ENCODE measurements at regions not wholly inside any gene's neighbourhood (a gene's known extent, or its start where the extent isn't known, plus 50 kb on each side); places are given as distances from the start of the nearest gene placed in this dataset.

DNA sequence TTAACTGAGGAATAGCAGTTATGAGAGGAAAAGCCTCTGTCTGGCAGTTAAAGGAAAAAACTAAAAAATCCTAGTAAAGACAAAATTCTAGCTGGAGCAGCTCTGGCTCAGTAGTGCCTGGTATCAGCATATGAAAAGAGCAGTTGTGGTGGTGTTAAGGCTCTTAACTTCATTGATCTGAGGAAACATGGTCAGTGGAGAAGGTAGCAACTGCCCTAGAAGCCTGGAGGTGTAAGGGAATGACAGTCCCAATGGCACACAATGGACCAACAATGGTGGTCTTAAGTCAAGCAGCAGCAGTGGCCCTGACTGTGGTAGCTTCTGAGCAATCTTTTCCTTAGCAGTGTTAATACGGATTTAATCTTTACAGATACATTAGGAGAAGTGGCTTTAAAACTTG lies 189.6 kb upstream of the POF1B start:
- ATAC-seq (no peak), DNase-seq (ENCODE audit: extremely low read depth in 1 of 4, low spot score in 3 of 4) (no peak), FAIRE-seq (no peak)
- Histone ChIP-seq H3K4me2 (ENCODE audit: insufficient read depth, low read length) (no peak overlapping the region), H3K36me3 (ENCODE audit: control insufficient read depth, insufficient read depth, low read length) (no peaks in the 10 kb centered on the region), H2AFZ (ENCODE audit: low read depth, low read length) (no peak overlapping the region), H3K79me2 (ENCODE audit: control insufficient read depth, insufficient read depth, low read length) (no peaks in the 10 kb centered on the region), H3K9me3 (replicated peaks; ENCODE audit: control insufficient read depth, insufficient read depth, low read depth, low read length) (no peaks in the 10 kb centered on the region), H3K9me1 (ENCODE audit: control insufficient read depth, insufficient read depth, low read length) (no peaks in the 10 kb centered on the region), H3K27me3 (ENCODE audit: control insufficient read depth in 2 of 2, insufficient read depth in 2 of 2, low read length in 2 of 2) (no peaks in the 10 kb centered on the region), H4K20me1 (replicated peaks; ENCODE audit: control insufficient read depth, insufficient read depth, low read length) (no peaks in the 10 kb centered on the region), H3K4me3 (no peak overlapping the region), H3K27ac (ENCODE audit: extremely low read depth, low read depth, low read length) (no peak overlapping the region), H3K9ac (ENCODE audit: insufficient read depth in 1 of 2, low read depth in 2 of 2, low read length in 2 of 2) (no peak overlapping the region), H3K4me1 (replicated peaks in 1 of 2; ENCODE audit: control insufficient read depth in 2 of 2, insufficient read depth in 2 of 2, low read length in 2 of 2) (no peaks in the 10 kb centered on the region)
- BruUV-seq (replicated peaks), result no TSS peak
- ChIA-PET POLR2A (no interaction called here), CTCF (ENCODE audit: low intra/inter-chr PET ratio) (no interaction called here)
- 0% methylated on average over 1 of the region's 1 CpG for WGBS (ENCODE audit: insufficient coverage, low coverage, missing lambda C conversion rate)
- intact Hi-C loops (cut with micrococcal nuclease) (no loop called here), in situ Hi-C loops (cut with MboI) (no loop called here)
- TF ChIP-seq ZBTB17 (CRISPR knock-in tag; IDR thresholded peaks at IDR 0.05), result no peak
- TF ChIP-seq CEBPG (CRISPR knock-in tag; IDR thresholded peaks at IDR 0.05), result no peak
- no peak for TF ChIP-seq CEBPG (tag; conservative IDR thresholded peaks at IDR 0.05 in 1 of 2, IDR thresholded peaks at IDR 0.05 in 1 of 2)
- no peak for TF ChIP-seq CC2D1A (IDR thresholded peaks at IDR 0.05)
- no peak for TF ChIP-seq ZC3H11A (IDR thresholded peaks at IDR 0.05; ENCODE audit: low read depth, low read length)
- no peak for TF ChIP-seq ZNF507 (tag; conservative IDR thresholded peaks at IDR 0.05)
- no peak for TF ChIP-seq TAF9B (IDR thresholded peaks at IDR 0.05; ENCODE audit: partially characterized antibody)
- TF ChIP-seq ATF1 (CRISPR knock-in tag; IDR thresholded peaks at IDR 0.05), result no peak
- no peak for TF ChIP-seq ATF1 (tag; IDR thresholded peaks at IDR 0.05)
- TF ChIP-seq ASH1L (IDR thresholded peaks at IDR 0.05; ENCODE audit: borderline replicate concordance, low read depth, partially characterized antibody), result no peak
- TF ChIP-seq, protein P1, sequence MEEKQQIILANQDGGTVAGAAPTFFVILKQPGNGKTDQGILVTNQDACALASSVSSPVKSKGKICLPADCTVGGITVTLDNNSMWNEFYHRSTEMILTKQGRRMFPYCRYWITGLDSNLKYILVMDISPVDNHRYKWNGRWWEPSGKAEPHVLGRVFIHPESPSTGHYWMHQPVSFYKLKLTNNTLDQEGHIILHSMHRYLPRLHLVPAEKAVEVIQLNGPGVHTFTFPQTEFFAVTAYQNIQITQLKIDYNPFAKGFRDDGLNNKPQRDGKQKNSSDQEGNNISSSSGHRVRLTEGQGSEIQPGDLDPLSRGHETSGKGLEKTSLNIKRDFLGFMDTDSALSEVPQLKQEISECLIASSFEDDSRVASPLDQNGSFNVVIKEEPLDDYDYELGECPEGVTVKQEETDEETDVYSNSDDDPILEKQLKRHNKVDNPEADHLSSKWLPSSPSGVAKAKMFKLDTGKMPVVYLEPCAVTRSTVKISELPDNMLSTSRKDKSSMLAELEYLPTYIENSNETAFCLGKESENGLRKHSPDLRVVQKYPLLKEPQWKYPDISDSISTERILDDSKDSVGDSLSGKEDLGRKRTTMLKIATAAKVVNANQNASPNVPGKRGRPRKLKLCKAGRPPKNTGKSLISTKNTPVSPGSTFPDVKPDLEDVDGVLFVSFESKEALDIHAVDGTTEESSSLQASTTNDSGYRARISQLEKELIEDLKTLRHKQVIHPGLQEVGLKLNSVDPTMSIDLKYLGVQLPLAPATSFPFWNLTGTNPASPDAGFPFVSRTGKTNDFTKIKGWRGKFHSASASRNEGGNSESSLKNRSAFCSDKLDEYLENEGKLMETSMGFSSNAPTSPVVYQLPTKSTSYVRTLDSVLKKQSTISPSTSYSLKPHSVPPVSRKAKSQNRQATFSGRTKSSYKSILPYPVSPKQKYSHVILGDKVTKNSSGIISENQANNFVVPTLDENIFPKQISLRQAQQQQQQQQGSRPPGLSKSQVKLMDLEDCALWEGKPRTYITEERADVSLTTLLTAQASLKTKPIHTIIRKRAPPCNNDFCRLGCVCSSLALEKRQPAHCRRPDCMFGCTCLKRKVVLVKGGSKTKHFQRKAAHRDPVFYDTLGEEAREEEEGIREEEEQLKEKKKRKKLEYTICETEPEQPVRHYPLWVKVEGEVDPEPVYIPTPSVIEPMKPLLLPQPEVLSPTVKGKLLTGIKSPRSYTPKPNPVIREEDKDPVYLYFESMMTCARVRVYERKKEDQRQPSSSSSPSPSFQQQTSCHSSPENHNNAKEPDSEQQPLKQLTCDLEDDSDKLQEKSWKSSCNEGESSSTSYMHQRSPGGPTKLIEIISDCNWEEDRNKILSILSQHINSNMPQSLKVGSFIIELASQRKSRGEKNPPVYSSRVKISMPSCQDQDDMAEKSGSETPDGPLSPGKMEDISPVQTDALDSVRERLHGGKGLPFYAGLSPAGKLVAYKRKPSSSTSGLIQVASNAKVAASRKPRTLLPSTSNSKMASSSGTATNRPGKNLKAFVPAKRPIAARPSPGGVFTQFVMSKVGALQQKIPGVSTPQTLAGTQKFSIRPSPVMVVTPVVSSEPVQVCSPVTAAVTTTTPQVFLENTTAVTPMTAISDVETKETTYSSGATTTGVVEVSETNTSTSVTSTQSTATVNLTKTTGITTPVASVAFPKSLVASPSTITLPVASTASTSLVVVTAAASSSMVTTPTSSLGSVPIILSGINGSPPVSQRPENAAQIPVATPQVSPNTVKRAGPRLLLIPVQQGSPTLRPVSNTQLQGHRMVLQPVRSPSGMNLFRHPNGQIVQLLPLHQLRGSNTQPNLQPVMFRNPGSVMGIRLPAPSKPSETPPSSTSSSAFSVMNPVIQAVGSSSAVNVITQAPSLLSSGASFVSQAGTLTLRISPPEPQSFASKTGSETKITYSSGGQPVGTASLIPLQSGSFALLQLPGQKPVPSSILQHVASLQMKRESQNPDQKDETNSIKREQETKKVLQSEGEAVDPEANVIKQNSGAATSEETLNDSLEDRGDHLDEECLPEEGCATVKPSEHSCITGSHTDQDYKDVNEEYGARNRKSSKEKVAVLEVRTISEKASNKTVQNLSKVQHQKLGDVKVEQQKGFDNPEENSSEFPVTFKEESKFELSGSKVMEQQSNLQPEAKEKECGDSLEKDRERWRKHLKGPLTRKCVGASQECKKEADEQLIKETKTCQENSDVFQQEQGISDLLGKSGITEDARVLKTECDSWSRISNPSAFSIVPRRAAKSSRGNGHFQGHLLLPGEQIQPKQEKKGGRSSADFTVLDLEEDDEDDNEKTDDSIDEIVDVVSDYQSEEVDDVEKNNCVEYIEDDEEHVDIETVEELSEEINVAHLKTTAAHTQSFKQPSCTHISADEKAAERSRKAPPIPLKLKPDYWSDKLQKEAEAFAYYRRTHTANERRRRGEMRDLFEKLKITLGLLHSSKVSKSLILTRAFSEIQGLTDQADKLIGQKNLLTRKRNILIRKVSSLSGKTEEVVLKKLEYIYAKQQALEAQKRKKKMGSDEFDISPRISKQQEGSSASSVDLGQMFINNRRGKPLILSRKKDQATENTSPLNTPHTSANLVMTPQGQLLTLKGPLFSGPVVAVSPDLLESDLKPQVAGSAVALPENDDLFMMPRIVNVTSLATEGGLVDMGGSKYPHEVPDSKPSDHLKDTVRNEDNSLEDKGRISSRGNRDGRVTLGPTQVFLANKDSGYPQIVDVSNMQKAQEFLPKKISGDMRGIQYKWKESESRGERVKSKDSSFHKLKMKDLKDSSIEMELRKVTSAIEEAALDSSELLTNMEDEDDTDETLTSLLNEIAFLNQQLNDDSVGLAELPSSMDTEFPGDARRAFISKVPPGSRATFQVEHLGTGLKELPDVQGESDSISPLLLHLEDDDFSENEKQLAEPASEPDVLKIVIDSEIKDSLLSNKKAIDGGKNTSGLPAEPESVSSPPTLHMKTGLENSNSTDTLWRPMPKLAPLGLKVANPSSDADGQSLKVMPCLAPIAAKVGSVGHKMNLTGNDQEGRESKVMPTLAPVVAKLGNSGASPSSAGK (IDR thresholded peaks at IDR 0.05), result no peak
- TF ChIP-seq CREB1 (IDR thresholded peaks at IDR 0.05), result no peak
- no peak for TF ChIP-seq CREB1 (CRISPR knock-in tag; IDR thresholded peaks at IDR 0.05)
- no peak for TF ChIP-seq TAF7 (tag; IDR thresholded peaks at IDR 0.05)
- TF ChIP-seq ZNF217 (CRISPR knock-in tag; IDR thresholded peaks at IDR 0.05), result no peak

Measured in K562 (cell line).